Stimulated activated CD4-positive, alpha-beta T cell treated with anti-CD3 and anti-CD28 coated beads, Interleukin-12 subunit alpha, Interleukin-12 subunit beta, amount 100 ng/mL, for 4 hours (primary cell): ENCODE measurements at regions not wholly inside any gene's neighbourhood (a gene's known extent, or its start where the extent isn't known, plus 50 kb on each side); places are given as distances from the start of the nearest gene placed in this dataset.
"Not testable (repeated sequence)": the region's sequence is repeated elsewhere in the genome, so short reads cannot be mapped to it uniquely, and the experiment has no call there.

ENCODE experiments used
- DNase-seq: peaks from one replicate; pipeline ENCODE4 v3.0.0-alpha.2; 2020

DNA sequence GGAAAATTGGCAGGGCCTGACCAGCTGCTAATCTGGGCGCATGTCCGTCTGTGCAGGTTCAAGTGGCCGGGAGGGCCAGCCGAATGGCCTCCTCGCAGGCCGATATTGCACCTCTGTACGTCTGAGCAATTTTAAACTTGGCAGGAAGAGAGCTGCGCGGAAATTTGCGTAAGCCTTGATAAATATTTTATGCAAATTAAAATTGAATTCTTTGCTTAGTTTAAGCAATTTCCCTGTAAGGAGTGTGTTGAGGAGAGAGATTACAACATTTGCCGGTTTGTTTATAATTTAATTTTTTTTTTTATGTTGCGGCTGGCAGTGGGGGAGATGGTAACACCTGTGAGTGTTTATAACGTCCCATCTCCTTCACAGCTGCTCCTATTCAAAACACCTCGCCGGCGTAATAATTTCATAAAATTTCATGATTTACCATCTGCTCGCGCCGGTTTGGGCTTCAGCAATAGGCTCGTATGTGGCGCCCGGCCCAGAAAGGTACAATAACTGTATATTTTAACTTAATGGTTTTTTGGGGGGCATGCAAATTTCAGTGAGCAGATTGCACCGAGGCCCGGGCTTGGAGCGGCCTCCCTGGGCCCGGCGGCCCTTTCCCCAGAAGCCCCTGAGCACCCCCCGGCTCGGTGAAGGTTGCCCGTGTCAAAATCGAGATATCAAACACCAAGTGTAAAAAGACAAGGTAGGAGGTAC, 269.4 kb upstream of the MVB12B start:
- DNase-seq, result no peak

DNA sequence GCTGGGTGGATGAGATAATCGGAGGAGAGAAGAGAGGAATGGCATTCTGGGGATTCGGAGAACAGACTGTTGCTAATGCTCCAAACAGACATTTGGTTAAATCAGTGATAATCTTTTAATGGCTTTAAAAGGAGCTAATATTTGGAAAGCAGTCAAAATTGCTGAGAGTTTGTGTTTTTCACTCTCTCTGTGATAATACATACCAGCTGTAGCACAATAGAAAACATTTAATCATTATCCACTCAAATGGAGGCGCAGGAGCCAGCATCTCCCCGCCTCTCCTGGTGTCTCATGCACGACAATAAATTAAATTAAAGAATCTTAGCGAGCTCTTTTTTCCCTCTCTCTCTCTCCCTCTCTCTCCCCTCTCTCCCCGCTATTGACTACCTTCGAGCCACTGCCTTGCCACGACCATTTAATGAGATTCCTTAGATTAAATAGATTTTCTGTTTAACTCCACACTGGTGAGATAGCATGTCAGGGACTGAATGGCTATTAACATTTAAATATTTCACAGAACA, 268.6 kb upstream of the MVB12B start:
- DNase-seq, result no peak

DNA sequence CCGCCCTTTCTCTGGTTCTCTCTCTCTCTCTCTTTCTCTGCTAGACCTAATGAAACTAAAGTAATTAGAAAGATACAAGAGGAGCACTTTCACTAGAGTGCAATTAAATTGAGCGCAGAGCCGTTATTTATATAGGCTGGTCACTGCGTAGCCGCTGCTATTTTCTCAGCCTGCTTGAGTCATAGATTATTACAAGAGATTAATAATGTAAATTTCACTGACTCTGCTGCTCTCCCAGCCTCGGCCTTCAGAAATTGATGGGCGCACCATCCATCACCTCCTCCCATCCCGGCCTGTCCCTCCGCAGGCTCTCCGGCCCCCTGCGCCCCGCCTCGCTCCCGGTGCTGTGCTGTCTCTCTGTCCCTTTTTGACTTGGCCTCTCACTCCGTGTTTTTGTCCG, 268.0 kb upstream of the MVB12B start:
- DNase-seq, result no peak

DNA sequence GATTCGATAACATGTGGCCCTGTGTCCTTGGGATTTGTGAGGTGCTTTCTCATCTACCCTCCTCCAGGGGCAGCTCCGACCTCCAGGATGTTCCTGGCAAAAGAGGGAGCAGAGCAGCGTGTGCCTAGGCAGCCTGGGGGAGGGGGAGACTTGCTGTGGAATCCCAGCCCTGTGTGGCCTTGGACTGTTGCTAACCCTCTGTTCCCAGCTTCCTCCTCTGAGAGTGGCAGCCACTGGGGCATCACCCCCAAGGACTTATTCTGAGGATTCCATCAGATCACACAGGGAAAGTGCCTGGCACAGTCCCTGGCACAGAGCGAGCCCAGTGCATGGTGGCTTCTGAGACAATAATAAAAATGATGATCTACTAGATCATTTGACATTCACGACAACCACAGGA, 265.1 kb upstream of the MVB12B start:
- DNase-seq, result no peak

DNA sequence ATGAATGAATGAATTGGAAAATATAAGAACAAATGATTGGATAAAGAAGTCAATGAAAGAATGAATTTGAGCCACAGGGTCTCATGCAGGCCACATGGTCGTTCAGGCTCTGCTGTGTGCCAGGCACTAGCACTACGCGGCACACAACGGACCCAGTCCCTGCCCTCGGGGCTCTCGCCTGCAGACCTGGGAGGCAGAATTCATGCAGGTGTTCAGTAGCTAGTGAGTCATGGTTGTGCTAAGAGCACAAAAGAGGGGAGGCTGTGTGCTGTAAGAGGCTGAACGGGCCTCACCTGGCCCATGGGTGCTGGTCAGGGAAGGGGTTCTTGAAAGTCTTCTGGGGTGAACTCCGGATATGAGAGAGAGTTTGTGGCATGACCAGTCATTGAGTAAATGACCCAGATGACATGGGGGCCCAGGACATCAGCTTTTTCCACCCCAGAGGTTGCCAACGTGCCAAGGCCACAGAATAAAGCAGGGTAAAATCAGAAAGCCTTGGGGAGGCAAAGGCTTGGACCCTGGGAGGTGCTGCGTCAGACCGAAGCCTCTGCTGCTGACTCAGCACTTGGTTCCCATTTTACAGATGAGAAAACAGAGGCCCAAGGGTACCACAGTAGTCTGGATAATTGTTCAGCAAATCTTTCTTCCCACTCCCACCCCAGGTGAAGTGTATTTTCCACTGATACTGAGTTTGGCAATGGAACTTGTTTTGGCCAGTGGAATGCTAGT, 264.3 kb upstream of the MVB12B start:
- DNase-seq, result no peak

DNA sequence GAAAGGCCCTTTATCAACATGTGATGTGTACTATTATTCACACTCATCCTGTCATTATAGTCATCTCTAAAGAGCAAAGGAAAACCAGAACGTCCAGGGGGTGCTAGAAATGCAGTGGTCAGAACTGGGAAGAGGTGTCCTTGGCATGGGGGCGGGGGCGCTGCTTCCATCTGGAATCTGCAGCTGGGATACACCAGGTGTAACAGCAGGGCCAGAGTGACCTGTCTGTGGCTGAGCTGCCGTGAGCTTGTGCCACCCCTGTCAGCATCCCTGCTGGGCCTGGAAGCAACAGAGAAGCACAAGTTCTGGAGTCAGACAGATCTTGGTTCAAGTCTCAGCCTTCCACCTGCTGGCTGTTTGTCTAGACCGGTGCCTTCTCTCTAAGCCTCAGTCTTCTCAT, 263.3 kb upstream of the MVB12B start:
- DNase-seq, result no peak

DNA sequence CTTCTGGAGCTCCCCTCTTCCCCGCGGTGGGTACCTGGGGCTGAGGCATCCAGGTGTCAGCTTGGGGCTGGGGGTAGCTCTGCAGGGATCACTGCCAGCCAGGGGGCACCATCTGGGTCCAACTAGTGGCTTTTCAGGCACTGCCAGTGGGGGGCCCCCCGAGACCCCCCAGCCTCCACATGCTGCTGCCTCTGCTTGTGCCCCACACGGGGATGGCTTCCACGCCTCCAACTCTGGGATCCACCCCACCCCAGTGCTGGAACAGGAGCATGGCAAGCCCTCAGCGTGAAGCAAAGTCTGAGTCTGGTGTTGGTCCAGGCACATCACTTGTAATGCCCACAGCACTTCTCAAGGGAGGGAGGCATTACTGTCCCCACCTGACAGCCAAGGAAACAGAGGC, 260.5 kb upstream of the MVB12B start:
- no peak for DNase-seq

DNA sequence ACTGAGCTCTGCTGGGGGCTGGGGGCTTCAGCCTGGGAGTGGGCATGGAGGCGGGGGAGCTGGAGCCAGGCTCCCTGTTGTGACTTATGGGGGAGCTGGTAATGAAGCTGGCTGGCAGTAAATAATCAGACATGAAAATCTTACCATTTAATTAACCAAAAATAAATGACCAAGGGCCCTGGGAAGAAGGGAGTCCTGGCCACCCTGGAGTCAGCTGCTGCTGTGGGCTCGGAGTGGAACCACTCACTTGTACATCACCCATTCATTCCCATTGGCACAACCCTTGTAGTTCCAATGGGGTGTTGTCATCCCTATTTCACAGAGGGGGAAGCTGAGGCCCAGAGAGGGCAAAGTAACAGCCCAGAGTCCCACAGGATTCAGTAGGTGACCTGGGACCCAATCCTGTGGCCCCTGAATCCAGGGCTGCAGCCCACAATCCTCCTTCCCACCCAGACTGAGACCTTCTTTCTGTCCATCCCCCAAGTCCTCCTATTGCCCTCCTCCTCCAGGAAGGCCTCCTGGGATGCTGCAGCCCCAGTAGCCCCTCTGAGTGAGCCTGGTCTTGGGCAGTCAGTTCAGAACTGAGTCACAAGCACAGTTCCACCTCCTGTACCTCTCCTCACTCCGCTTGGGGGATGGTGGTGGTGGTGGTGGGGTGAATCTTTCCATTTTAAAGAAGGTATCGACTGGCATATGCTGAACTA, 259.4 kb upstream of the MVB12B start:
- no peak for DNase-seq

DNA sequence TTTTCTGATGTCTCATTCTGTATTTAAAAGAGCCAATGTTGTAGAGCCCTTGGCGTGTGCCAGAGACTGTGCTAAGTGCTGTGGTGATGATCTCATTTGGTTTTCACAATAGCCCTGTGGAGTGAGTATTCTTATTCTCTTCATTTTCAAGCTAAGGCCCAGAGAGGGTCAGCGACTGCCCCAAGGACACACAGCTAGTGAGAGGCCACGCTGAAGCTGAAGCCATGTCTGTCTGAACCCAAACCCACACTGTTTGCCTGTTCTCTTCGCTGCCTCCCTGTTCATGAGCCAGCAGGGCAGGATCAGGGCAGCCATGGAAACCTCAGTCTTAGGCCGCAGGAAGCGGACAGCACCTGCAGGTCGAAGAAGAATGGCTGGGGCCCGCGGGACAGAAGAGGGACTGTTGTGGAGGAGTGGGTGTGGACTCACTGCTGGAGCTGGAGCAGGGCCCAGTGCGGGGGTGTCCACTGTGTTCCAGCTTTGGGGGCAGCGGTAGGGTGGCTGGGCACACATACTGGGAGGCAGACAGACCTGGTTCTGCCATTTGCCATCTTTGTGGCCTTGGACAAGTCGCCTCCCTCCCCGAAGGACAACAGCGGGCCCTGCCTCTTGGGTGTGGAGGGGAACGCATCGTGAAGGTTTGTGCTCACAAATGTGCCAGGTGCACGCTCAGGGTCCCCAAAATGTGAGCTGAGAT, 257.9 kb upstream of the MVB12B start:
- no peak for DNase-seq

DNA sequence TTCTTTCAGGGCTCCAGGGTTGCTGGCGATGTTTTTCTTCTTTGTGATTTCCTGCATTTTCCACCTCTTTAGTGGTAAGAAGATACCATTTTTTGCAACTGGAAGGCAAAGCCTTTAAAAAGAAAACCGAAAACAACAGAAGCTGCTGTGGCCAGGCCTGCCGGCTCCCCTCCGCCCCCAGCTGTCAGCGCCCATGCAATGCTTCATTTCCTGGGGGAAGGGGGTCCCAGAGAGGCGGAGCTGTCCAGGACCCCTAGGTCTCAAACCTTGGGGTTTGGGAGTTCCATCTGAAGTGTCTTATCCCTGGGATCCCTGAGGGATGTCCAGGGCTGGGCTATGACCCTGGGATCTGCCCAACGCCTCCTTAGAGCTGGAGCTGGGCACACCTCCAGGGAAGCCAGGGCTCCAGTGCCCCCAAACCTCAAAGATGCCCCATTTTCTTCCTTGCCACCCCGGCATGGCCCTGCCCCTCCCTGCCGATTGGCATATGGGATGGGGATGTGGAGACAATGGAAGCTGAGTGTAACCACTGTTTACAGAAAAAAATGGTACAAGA, 257.2 kb upstream of the MVB12B start:
- no peak for DNase-seq

DNA sequence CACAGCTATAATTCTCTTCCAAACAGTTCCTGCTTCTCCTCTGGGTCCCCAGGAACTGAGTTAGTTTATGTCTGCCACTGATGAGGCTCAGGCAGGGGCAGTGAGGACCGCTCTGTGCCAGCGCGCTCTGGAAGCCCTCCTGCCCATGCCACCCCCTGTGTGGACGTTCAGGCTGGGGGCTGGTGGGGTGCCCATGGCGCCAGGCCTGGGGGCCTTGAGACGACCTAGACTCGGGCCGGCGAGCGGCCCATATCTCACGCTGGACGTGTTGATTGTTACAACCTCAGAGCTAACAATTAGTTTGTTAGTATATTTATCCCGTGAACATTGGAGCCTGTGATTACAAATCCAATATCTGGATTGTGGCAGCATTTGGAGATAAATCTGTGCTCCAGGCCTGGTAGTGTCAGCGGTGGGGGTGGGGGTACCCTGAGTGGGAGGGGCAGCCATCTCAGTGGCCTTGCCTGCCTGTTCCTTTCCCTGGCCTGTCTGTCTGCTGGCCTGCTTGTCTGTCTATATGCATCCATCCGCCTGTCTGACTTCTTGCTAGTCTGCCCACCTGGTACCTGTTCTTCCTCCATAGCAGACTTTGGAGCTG, 256.5 kb upstream of the MVB12B start:
- DNase-seq, result no peak

DNA sequence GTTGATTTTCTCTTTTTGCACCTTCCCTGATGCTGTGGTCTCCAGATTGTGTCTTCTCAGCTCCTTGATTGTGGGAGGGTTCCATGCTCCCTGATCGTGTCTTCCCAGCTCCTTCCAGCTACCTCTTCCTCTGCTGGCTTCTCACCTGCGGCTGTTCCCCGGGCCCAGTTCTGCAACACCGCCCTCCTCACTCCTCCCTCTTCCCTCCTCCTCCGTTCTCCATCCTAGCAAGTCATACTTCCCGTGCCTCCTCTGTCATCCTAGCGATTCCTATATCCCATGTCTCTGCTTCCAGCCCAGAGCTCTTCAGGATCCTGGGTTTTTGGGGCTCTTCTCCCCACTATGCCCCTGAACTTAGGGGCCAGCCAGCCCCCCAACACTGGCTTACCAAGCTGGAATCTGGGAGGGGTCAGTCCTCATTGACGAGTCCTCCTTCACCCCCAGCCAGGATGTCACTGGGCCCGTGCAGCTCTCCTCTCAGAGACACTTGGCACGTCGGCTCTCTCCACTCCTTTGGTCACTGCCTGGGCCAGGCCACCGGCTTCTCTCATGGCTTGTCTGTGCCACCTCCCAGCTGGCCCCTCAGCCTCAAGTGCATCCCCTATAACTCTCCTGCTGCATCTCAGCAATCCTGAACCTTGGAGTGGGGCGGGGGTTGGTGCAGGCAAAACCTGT, 255.4 kb upstream of the MVB12B start:
- no peak for DNase-seq

DNA sequence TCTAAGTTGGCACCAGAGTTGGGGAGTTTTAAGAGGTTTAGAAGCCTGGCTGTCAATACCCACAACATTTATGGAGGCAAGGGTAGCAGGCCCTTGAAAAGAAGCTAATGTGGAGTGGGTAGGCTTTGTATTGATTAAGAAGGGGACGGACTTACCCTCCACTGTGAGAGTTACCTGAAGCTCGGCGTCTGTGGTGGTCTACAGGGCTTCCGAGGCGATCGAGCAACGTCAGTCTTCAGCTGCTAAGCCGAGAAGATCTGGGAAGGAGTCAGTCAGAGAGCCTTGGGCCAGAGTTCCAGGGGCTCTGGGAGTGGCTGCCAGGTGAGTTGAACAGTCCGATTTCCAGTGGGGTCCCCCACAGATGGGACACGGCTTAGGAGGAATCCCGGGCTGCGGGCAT, 249.0 kb upstream of the MVB12B start:
- not testable (repeated sequence) for DNase-seq

DNA sequence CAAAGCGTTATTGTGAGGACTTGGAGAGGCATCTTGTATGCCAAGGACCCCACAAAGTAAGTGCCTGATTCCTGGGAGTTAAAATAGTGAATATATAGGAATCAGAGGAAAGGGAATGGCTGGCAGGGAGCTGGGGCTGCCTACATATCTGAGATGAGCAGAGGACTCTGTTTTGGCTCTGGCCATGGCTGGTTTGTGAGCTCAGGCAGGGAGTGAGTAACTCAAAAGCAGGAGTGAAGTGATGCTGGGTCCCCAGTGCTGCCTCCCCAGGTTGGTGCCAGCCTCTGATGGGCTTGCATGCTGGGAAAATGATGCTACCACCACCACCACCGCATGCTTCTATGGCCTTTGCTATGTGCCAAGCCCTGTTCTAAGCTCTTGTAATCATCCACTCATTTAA, 246.0 kb upstream of the MVB12B start:
- no peak for DNase-seq

DNA sequence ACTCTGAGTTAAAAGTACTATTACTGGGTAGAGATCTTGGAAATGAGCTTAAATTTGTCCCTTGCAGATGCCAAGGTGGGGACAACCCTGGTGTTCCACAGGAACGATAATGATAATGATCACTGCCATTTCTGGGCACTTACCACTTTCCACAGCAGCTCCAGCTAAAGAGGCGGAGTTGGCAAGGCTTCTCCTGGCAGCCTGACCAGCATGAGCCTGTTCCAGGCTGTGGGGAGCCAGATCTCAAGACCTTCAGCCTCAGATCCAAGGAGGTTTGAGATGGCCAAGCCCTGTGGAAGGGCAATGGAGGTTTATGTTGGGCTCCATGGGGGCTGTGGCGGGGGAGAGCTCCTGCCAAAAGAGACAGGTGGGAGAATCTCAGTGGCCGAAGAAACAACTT, 244.9 kb upstream of the MVB12B start:
- no peak for DNase-seq

DNA sequence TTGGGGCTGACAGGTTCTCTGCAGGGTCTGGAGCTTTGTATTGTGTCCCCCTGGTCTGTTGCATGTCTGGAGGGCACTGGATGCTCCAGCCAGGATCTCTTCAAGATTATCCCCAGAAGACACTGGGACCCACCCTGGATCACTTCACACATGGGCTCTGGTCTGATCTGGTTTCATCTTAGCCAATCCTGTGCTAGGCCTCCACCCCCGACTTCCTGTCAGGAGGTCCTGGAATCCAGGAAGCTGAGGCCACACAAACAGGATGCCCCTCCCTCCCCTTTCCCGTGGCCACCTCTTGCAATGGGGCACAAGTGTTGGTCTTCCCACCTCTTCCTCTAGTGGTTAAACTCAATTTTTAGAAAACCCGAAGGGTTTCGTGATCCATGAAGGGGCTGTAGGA, 242.6 kb upstream of the MVB12B start:
- DNase-seq, result no peak

DNA sequence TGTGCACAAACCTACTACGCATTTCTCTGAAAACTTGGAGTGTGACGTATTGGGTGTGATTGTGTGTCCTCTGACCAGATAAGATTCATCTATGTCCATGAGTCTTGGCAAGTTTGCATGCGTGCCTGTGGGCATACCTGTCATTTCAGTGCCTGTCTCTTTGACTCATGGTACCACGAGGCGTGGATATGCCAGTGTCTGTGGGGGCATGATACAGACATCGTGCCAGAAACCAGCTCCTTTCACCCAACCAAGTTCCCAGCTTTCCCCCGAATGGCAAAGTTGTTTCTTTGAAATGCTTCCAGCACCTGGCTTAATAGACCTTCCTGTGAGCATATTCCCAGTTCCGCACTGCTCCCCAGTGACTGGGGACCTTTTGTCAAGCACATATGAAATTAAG, 241.9 kb upstream of the MVB12B start:
- DNase-seq, result no peak

DNA sequence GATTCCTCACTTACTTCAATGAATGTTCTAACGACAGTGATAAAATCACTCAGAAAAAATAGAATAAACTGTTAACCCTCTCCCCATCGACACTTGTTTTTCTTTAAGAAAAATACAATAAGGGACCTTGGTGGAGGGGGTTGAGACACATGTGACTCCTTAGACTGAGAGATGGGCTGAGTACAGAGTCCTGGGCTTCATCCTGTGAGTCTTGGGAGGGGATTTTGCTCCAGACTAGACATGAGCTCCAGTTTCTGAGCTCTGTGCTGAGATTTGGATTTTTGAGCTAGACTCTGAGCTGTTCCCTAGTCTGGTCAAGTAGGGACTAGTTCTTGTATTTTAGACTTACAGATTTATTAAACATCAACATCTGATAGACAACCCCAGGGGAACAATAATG, 241.5 kb upstream of the MVB12B start:
- no peak for DNase-seq

DNA sequence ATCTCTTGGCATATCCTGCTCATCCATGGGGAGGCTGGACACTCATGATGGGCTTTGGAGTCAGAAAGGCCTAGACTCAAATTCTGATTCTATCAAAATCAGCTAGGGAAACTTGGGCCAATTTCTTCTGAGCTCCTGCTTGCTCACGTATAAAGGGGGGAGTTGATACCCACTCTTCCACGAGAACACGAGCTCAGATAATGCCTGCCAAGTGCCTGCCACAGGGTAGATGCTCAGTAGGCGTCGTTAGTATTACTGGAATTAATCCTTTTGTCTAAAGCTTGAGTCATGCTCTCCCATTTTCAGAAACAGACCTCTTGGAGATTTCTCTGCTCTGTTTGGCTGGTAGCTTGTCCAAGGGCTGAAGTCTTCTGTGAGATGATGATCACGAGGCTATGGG, 238.3 kb upstream of the MVB12B start:
- DNase-seq, result no peak

DNA sequence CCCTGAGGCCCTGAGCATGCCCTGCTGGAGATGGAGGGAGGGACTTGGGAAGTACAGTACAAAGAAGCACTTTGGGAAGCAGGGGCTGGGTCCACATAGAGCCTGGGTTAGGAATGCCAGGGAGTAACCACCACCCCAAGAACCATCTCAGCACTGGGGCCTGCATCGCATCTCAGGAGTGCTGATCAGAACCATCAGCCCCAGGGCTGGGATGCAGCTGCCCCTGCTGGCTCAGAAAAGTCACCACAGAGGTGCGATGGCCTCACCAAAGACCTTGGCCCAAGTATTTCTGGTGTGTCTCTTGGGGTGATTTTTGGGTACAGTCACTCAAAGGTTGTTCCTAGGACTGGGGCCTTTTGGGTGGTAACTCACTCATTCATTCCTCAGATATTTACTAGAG, 236.8 kb upstream of the MVB12B start:
- DNase-seq, result no peak

DNA sequence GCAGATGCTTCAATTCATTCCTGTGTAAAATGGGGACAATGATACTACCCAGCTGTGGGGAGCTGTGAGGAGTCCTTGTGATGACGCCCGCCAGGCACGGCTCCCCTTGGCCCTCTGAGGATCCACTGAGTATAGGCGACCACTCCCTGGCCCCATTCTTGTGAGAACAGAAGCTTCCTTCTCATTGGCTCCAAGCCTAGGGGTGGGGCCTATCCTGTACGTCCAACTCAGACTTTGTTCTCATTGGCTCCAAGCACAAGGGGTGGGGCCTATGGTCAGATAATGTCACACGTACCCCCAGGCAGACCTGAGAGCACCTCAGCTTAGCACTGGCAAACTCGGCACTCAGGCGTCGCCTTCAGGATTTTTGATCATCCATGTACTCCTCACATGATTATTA, 232.9 kb upstream of the MVB12B start:
- no peak for DNase-seq
